SH-SY5Y (cell line): ENCODE measurements at regions not wholly inside any gene's neighbourhood (a gene's known extent, or its start where the extent isn't known, plus 50 kb on each side); places are given as distances from the start of the nearest gene placed in this dataset.

Experiments
- GATA2 ChIP-seq: IDR thresholded peaks from 2 replicates; pipeline ENCODE4 v1.6.1; 2011; ENCODE audit warnings: mild to moderate bottlenecking, low read depth, low read length
- GATA3 ChIP-seq: IDR thresholded peaks from 2 replicates; pipeline ENCODE4 v1.6.1; 2011; ENCODE audit warnings: low read depth, mild to moderate bottlenecking, low read length, moderate library complexity

- TF ChIP-seq GATA2, result no peak
- no peak for TF ChIP-seq GATA3
Measured at GRCh38 chr4:62457356-62457755, 1257.2 kb downstream of the ADGRL3 start.
